KOPT-K1 (cell line): ENCODE measurements at regions not wholly inside any gene's neighbourhood (a gene's known extent, or its start where the extent isn't known, plus 50 kb on each side); places are given as distances from the start of the nearest gene placed in this dataset.

Experiments
- H3K27ac ChIP-seq: fragments of 200-600 bp; sonication (generic); 2 replicates; pipeline ENCODE4 v1.5.1; 2016; ENCODE audit warnings: antibody characterized with exemption, mild to moderate bottlenecking, low read depth, low read length; ENCODE audit not compliant: poor library complexity, severe bottlenecking
- H3K36me3 ChIP-seq: fragments of 200-600 bp; sonication (generic); 2 replicates; pipeline ENCODE4 v1.5.1; 2017; ENCODE audit warnings: antibody characterized with exemption, mild to moderate bottlenecking, low read length, moderate library complexity; ENCODE audit not compliant: insufficient read depth
- H3K9me3 ChIP-seq: fragments of 200-600 bp; sonication (generic); 2 replicates; pipeline ENCODE4 v1.5.1; 2017; ENCODE audit warnings: antibody characterized with exemption, low read length, mild to moderate bottlenecking; ENCODE audit not compliant: insufficient read depth, poor library complexity, severe bottlenecking

- H3K27ac ChIP-seq, result no peak overlapping the region
- H3K9me3 ChIP-seq, result peaks cover 9% of the 10 kb centered on the region
- no peaks in the 10 kb centered on the region for H3K36me3 ChIP-seq
Observed at GRCh38 chr11:128204898-128205297, 382.5 kb downstream of the ETS1 start.

GRCh38 chr11:128201801-128202200 lies 385.6 kb downstream of the ETS1 start:
- H3K9me3 ChIP-seq, result peaks cover 5% of the 10 kb centered on the region
- no peaks in the 10 kb centered on the region for H3K36me3 ChIP-seq
- no peak overlapping the region for H3K27ac ChIP-seq

- Histone ChIP-seq H3K27ac (no peak overlapping the region), H3K9me3 (no peaks in the 10 kb centered on the region), H3K36me3 (no peaks in the 10 kb centered on the region)
Observed at GRCh38 chr11:128201009-128201408, 386.3 kb downstream of the ETS1 start.

- H3K27ac ChIP-seq, result no peak overlapping the region
- no peaks in the 10 kb centered on the region for H3K9me3 ChIP-seq
- H3K36me3 ChIP-seq, result no peaks in the 10 kb centered on the region
Observed at GRCh38 chr11:128200467-128200866, 386.9 kb downstream of the ETS1 start.

GRCh38 chr11:128198216-128198772 lies 389.1 kb downstream of the ETS1 start:
- Histone ChIP-seq H3K27ac (no peak overlapping the region), H3K36me3 (no peaks in the 10 kb centered on the region), H3K9me3 (no peaks in the 10 kb centered on the region)

- Histone ChIP-seq H3K36me3 (no peaks in the 10 kb centered on the region), H3K27ac (no peak overlapping the region), H3K9me3 (no peaks in the 10 kb centered on the region)
Observed at GRCh38 chr11:128196235-128196634, 391.1 kb downstream of the ETS1 start.

GRCh38 chr11:128195756-128196155 lies 391.6 kb downstream of the ETS1 start:
- no peak overlapping the region for H3K27ac ChIP-seq
- H3K9me3 ChIP-seq, result no peaks in the 10 kb centered on the region

GRCh38 chr11:128195057-128195751 lies 392.2 kb downstream of the ETS1 start:
- no peaks in the 10 kb centered on the region for H3K9me3 ChIP-seq
- no peaks in the 10 kb centered on the region for H3K36me3 ChIP-seq
- peak overlapping the region; percentile 32 for H3K27ac ChIP-seq

More at GRCh38 chr11:128195756-128196155, 391.6 kb downstream of the ETS1 start:
- no peaks in the 10 kb centered on the region for H3K36me3 ChIP-seq

GRCh38 chr11:128194216-128194615 lies 393.1 kb downstream of the ETS1 start:
- Histone ChIP-seq H3K27ac (peak overlapping the region; percentile 32), H3K36me3 (no peaks in the 10 kb centered on the region), H3K9me3 (no peaks in the 10 kb centered on the region)

GRCh38 chr11:128193615-128194014 lies 393.7 kb downstream of the ETS1 start:
- Histone ChIP-seq H3K9me3 (no peaks in the 10 kb centered on the region), H3K27ac (peak overlapping the region; percentile 7), H3K36me3 (no peaks in the 10 kb centered on the region)

- no peaks in the 10 kb centered on the region for H3K36me3 ChIP-seq
- H3K9me3 ChIP-seq, result peaks cover 6% of the 10 kb centered on the region
- H3K27ac ChIP-seq, result peak overlapping the region; percentile 55
Observed at GRCh38 chr11:128190312-128190711, 397.0 kb downstream of the ETS1 start.

- no peaks in the 10 kb centered on the region for H3K36me3 ChIP-seq
- peak overlapping the region; percentile 55 for H3K27ac ChIP-seq
- H3K9me3 ChIP-seq, result peaks cover 11% of the 10 kb centered on the region
Observed at GRCh38 chr11:128189823-128190222, 397.5 kb downstream of the ETS1 start.

- peaks cover 17% of the 10 kb centered on the region for H3K9me3 ChIP-seq
- H3K27ac ChIP-seq, result no peak overlapping the region
- H3K36me3 ChIP-seq, result no peaks in the 10 kb centered on the region
Observed at GRCh38 chr11:128188346-128189004, 398.9 kb downstream of the ETS1 start.

GRCh38 chr11:128187835-128188234 lies 399.5 kb downstream of the ETS1 start:
- peaks cover 17% of the 10 kb centered on the region for H3K9me3 ChIP-seq
- no peaks in the 10 kb centered on the region for H3K36me3 ChIP-seq
- H3K27ac ChIP-seq, result no peak overlapping the region

GRCh38 chr11:128187377-128187776 lies 400.0 kb downstream of the ETS1 start:
- no peaks in the 10 kb centered on the region for H3K36me3 ChIP-seq
- no peak overlapping the region for H3K27ac ChIP-seq
- peaks cover 17% of the 10 kb centered on the region for H3K9me3 ChIP-seq
